GM13977 (cell line): ENCODE measurements at regions not wholly inside any gene's neighbourhood (a gene's known extent, or its start where the extent isn't known, plus 50 kb on each side); places are given as distances from the start of the nearest gene placed in this dataset.

Experiments used
- DNase-seq: peaks from one replicate; pipeline ENCODE4 v3.0.0; 2012; ENCODE audit warnings: low spot score
- in situ Hi-C: fragments of 300-500 bp; cut with MboI; formaldehyde crosslinking; loops from one replicate; pipeline ENCODE4 v1.12.0; 2022; ENCODE audit warnings: low sequenced_read_pairs, low pct_unique_long_range_greater_than_20kb, mixed read lengths, inconsistent platforms; ENCODE audit not compliant: unreplicated experiment
- TF ChIP-seq, protein P1 (sequence below): IDR thresholded peaks from 2 replicates; pipeline ENCODE4 v1.5.1; 2012; ENCODE audit warnings: mild to moderate bottlenecking, control low read depth; ENCODE audit not compliant: insufficient read depth; ENCODE audit errors: extremely low read depth, missing control alignments

DNA sequence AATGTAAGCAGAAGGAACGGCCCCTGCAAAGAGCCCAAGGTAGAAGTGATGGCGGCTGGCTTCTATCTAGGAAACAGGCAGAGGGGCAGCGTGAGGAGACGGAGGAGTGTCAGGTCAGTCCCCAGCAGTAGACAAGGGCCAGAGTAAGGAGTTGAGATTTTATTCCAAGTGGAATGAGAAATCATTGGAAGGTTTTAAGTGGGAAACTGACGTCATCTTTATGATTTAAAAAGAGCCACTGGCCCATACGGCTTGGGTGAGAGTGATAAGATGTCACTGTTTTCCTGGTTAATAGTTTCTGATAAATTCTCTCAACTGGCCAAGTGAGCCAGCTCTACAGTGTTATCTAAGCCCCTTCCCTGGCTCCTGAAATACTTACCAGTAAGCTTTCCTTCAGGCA, 103.2 kb upstream of the CAMK1G start:
- DNase-seq, result no peak
- in situ Hi-C loops, result no loop called here
- TF ChIP-seq, protein P1, sequence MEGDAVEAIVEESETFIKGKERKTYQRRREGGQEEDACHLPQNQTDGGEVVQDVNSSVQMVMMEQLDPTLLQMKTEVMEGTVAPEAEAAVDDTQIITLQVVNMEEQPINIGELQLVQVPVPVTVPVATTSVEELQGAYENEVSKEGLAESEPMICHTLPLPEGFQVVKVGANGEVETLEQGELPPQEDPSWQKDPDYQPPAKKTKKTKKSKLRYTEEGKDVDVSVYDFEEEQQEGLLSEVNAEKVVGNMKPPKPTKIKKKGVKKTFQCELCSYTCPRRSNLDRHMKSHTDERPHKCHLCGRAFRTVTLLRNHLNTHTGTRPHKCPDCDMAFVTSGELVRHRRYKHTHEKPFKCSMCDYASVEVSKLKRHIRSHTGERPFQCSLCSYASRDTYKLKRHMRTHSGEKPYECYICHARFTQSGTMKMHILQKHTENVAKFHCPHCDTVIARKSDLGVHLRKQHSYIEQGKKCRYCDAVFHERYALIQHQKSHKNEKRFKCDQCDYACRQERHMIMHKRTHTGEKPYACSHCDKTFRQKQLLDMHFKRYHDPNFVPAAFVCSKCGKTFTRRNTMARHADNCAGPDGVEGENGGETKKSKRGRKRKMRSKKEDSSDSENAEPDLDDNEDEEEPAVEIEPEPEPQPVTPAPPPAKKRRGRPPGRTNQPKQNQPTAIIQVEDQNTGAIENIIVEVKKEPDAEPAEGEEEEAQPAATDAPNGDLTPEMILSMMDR, result no peak

DNA sequence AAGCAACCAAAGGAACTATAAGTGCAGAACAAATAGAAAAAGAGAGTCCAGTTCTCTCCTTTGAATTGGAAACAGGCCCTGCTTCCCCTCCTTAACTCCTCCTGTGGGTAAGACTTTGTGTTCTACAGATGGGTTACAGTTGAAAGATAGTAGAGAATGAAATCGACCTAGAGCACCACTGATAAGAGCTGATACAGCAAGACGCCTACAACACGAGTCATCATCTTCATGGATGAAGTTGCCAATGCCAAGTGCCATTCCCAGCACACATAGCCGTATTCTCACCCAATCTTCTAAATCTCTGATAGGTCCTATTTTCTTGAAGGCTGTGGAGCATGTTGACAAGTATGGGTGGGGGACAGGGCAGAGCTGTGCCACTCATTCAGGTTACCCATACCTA, 99.8 kb upstream of the CAMK1G start:
- in situ Hi-C loops, result no loop called here
- no peak for DNase-seq
- TF ChIP-seq, protein P1, result no peak

DNA sequence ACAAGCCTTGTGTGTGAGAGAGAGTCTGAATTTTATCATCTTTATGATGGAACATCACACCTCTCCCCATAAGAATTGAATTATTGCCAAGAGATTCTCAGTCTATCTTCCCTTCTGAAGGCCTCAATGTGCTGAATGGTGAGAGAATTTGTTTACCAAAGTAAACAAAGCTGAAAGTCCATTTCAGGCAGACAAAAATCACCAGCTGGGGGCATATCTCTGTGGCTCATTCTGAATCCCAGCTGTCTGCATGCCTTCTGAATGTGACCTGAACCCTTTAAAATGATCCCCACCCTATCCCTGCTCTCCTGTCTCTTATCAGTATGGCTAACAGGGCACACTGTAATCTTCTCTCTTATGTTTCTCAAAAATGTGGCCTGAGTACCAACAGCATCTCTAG, 99.1 kb upstream of the CAMK1G start:
- TF ChIP-seq, protein P1, result no peak
- in situ Hi-C loops, result no loop called here
- DNase-seq, result no peak

DNA sequence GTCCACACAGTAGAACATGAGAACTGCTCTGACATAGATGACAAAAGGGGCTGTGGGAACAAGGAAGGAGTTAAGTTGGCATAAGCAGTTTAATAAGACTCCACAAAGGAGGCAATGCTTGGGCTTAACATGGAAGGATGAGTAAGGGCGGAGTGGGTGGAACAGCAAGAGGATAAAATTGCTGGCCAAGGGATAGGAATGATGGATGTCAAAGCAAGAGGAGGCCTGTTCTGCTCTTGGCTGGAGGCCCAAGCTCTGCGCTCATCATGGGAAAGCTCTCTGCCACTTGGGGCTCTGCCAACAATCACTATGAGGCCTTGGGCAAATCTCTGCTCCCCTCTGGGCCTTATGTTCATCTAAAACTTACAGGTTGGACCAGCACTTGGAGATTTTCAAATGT, 98.3 kb upstream of the CAMK1G start:
- in situ Hi-C loops, result no loop called here
- TF ChIP-seq, protein P1, result no peak
- DNase-seq, result no peak

DNA sequence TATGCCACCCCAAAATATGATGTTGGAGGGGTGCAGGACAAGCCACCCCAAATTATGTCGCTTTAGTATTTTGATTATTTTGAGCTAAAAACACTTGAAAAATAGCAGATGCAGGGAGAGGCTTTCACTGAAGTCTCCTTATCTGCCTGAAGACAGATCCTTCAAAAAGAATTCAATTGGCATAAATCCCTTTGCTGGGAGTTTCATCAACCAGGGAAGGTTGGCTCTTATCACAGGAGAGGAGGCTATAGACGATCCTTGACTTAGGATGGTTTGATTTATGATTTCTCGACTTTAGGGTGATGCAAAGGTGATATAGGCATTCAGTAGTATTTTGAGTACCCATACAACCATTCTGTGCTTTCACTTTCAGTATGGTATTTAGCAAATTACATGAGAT, 97.8 kb upstream of the CAMK1G start:
- in situ Hi-C loops, result no loop called here
- no peak for DNase-seq
- TF ChIP-seq, protein P1, result no peak

DNA sequence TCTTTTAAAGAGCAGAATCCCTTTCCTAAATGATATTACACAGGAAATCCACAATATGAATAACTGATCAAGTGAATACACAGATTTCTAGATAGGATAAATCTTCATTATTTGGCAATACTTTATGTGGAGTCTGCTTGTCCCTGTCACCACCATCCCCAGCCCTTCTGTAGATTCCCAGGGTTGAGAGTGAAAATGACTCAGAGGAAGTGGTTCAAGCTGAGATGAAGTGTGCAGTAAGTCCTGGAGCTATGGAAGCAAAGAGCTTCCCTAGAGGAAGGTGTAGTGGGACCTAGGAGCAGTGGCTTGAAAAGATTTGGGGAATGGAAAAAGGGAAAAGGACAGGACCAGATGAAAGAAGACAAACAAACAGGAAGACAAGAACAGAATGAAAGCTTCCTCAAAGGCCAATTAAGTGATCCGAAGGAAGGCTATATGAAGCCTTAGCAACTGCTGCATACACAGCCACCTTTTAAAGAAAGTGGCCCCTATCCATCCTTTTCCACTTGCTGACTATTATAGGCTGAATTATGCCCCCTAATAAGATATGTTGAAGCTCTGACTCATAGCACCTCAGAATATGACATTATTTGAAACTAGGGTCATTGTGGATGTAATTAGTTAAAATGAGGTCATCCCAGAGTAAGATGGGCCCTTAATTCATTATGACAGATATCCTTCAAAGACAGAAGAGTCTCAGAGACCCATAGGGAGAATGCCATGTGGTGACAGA, 96.5 kb upstream of the CAMK1G start:
- DNase-seq, result no peak
- TF ChIP-seq, protein P1, result no peak
- in situ Hi-C loops, result no loop called here
